ENCODE measurements at regions not wholly inside any gene's neighbourhood (a gene's known extent, or its start where the extent isn't known, plus 50 kb on each side); places are given as distances from the start of the nearest gene placed in this dataset.

DNA sequence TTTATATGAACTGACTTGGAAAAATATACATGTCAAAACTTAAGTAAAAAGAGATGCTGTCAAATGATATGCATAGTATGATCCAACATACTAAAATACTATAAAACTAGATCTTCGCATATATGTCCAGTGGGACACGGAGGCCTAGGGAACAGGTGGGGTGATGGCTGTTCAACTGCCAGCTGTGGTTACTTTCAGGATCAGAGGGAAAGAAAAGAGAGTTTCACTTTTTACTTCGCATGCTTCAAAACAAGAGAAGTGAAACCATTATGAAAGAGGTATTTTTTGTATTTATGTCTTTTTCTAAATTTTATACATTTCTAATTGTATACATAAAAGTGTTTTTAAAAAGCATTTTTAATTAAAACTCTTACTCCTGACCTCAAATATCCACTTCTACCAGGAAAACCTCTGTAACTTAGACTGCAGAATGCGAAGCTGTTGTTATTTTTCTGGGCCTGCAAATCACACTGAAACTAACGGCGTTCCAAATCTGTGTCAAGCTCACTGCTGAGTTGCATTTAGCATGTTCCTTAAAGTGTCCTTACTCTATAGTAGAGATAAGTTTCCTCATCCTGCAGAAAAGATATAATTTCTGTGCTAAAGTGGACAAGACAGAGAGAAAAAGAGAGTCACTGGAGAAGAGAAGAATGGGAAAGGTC, 97.8 kb upstream of the SLC35G4 start:
- DNase-seq = no peak

GRCh38 chr18:11506856-11507255, 102.5 kb upstream of the SLC35G4 start:
- DNase-seq = no peak

DNA sequence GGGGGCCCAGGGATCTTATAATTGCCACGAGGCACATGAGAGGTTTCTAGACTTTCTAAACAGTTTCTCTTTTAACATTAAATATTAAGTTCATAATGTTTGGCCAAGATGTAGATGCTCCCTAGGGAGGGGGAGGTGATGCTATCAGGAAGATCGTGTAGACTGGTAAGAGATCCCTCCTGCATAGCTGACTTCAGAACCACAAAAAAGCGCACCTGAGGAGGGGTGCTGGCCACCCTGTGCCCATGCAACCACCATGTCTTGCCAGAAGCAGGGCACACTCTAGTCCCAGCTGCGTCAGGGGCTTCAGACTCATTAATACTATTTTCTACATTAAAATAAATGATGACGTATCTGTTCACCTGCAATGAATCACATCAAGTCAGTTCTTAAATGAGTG, 103.4 kb upstream of the SLC35G4 start:
- DNase-seq = no peak

DNA sequence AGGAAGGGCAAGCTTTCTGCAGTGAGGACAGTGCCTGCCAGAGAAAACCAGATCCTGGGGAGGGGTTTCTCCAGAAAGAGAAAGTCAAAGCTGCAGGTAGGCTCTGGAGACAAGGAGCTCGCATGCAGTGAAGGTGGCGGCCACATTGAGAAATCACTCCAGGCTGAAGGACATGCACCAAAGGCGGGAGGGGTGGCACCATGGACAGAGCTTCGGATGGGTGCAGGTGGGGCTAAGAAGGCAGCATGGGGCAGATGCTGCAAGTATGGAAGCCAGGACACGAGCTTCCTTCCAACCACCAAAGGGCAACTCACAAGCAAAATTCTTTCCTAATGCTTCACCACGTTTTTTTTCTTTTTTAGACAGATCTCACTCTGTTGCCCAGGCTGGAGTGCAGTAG, 104.4 kb upstream of the SLC35G4 start:
- DNase-seq = no peak

GRCh38 chr18:11502368-11502767, 107.0 kb upstream of the SLC35G4 start:
- DNase-seq = no peak

- DNase-seq = no peak
Measured at GRCh38 chr18:11501352-11501751, 108.0 kb upstream of the SLC35G4 start.

- DNase-seq = no peak
Measured at GRCh38 chr18:11500153-11501122, 109.0 kb upstream of the SLC35G4 start.

DNA sequence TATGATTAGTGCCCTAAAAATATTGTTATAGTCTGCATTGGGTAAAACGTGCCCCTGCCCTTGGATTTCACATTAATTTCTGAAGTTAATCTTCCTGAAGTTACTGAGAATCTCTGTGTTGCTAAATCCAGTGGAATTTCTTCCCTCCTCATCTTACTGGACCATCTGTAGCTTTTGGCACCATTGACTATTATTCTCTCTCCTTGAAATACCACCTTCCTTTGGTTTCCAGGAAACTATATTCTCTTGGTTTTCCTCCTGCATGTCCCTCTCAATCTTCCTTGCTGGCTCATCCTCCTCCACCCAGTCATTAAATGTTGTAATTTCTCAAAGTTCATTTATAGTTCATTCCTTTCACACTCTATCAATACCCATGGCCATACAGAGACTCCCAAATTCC, 110.6 kb upstream of the SLC35G4 start:
- no peak for DNase-seq

GRCh38 chr18:11497585-11497984, 111.8 kb upstream of the SLC35G4 start:
- DNase-seq = no peak

GRCh38 chr18:11496526-11497172, 112.7 kb upstream of the SLC35G4 start:
- DNase-seq = no peak

GRCh38 chr18:11495441-11495840, 114.0 kb upstream of the SLC35G4 start:
- DNase-seq = no peak

GRCh38 chr18:11494107-11494506, 115.3 kb upstream of the SLC35G4 start:
- DNase-seq = no peak

GRCh38 chr18:11489266-11489899, 120.0 kb upstream of the SLC35G4 start:
- DNase-seq = no peak

DNA sequence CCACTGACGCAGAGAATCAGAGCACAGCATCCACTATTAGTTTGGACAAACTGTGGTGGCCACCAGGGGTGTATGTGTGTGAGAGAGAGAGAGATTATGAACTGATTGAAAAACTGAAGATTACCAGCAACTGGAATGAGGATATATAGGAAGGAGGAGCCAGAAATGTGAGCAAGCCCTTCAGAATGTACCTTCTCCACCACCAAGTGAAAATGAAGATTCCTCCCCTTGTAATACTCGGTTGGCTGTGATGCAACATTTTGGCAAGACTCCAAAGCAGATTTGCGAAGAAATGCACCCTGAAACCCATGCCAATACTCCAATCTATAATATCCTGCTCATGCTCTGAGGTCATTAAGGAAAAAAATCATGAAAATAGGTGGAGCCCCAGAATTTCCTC, 121.2 kb upstream of the SLC35G4 start:
- DNase-seq = no peak

- no peak for DNase-seq
Measured at GRCh38 chr18:11487390-11487789, 122.0 kb upstream of the SLC35G4 start.

GRCh38 chr18:11482271-11482670, 127.1 kb upstream of the SLC35G4 start:
- no peak for DNase-seq

- DNase-seq = no peak
Measured at GRCh38 chr18:11480692-11481091, 128.7 kb upstream of the SLC35G4 start.

- peak; percentile 5 for DNase-seq
Measured at GRCh38 chr18:11479031-11479430, 130.4 kb upstream of the SLC35G4 start.

DNA sequence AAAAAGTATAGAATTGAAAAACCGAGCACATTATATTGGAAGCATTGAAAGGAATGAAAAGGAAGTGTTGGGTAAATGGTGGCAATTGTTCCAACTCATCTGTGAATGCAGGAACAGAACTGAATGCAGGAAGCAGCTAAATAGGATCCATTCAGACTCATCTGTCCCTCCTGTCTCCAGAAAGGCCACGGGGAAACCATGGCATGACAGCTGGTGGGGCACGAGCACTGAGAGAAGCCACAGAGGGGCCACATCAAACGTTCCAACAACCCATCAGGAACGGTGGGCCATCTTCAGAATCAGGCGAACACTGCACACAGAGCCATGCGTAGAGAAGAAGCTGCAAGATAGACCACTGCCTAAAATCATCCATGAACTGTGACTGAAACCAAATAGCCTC, 138.5 kb upstream of the SLC35G4 start:
- no peak for DNase-seq

DNA sequence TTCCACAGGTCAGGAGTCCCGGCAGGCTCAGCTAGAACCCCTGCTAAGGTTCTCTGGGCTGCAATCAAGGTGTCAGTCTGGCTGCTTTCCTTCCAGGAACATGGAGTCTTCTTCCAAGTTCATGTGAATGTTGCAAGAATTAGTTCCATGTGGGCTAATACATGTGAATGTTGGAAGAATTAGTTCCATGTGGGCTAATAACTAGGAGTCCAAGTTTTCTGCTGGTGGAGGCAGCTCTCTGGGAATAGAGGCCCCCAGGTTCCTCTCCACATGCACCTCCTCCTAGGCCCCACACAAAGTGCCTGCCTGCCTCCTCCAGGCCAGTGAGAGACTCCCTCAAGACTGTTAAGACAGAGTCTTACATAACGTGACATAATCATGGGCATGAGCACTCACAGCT, 140.8 kb upstream of the SLC35G4 start:
- no peak for DNase-seq

GRCh38 chr18:11468120-11468519, 141.3 kb upstream of the SLC35G4 start:
- DNase-seq = no peak

DNA sequence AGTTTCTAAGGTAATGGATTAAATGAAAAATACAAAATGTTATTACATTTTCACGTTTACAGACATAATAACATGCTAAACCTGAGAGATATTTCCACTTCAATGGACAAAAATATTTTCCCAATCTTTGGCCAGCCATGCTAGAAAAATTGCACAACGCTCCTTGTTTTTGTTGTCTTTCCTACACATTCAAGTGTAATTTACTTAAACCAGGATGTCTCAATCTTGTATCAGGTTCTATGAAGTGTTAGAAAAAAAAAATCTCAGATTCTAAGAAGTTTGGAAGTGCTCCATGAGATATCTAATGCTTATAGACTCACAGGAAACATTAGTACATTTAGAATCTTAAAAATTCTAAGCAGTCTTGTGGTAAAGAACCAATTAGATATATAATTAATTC, 141.8 kb upstream of the SLC35G4 start:
- DNase-seq = no peak

DNA sequence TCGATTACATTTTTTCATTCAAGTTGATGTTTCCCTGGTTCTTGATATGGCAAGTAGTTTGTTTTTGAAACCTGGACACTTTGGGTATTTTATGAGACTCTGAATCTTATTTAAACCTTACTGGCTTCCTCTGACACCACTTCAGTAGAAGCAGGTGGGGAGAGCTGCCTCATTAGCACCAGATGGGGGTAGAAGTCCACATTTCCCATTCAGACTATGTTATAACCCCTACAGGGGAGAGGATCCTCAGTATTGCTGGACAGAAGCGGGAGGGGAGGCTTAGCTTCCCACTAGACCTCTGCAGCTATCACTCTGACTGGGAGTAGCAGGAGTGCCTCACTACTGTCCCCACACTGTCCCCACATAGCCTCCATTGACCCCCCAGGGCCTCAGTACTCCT, 145.3 kb upstream of the SLC35G4 start:
- no peak for DNase-seq
